PC-9 (cell line): ENCODE measurements at regions not wholly inside any gene's neighbourhood (a gene's known extent, or its start where the extent isn't known, plus 50 kb on each side); places are given as distances from the start of the nearest gene placed in this dataset.

ENCODE experiments used
- EZH2 ChIP-seq: fragments of 200-600 bp; sonication (generic); IDR thresholded peaks from 2 replicates; pipeline ENCODE4 v1.8.0; 2017; ENCODE audit warnings: antibody characterized with exemption, low read depth
- TF ChIP-seq, protein P1 (sequence below): fragments of 200-600 bp; sonication (generic); conservative IDR thresholded peaks from 2 replicates; pipeline ENCODE4 v1.6.1; 2017; ENCODE audit warnings: mixed run types, antibody characterized with exemption, mild to moderate bottlenecking, moderate library complexity

DNA sequence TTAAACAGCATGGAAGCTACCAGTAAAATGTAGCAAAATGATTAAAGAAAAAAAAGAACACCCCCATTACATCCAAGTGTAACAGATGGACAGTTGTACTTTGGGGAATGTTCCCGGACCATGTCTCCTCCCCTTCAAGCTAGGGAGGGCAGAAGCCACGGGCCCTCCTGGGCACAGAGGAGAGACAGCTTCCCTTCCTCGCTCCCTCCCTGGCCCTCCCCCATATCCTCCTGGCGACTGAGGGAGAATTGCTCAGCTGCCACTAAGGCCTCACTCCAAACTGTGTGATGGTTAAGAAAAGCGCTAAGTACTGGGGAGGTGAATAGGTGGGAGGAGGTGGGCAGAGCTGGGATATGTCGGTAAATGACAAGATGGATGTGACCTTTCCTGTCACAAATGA is 358.0 kb downstream of the HRH4 start:
- TF ChIP-seq, protein P1, sequence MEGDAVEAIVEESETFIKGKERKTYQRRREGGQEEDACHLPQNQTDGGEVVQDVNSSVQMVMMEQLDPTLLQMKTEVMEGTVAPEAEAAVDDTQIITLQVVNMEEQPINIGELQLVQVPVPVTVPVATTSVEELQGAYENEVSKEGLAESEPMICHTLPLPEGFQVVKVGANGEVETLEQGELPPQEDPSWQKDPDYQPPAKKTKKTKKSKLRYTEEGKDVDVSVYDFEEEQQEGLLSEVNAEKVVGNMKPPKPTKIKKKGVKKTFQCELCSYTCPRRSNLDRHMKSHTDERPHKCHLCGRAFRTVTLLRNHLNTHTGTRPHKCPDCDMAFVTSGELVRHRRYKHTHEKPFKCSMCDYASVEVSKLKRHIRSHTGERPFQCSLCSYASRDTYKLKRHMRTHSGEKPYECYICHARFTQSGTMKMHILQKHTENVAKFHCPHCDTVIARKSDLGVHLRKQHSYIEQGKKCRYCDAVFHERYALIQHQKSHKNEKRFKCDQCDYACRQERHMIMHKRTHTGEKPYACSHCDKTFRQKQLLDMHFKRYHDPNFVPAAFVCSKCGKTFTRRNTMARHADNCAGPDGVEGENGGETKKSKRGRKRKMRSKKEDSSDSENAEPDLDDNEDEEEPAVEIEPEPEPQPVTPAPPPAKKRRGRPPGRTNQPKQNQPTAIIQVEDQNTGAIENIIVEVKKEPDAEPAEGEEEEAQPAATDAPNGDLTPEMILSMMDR = no peak
- TF ChIP-seq EZH2 = no peak
